CD4-positive, alpha-beta T cell treated with Interleukin-2 at 100 ng/mL for 4 hours (primary cell): ENCODE measurements at regions not wholly inside any gene's neighbourhood (a gene's known extent, or its start where the extent isn't known, plus 50 kb on each side); places are given as distances from the start of the nearest gene placed in this dataset.

Experiments used
- DNase-seq: peaks from one replicate; pipeline ENCODE4 v3.0.0-alpha.2; 2020; ENCODE audit warnings: low spot score

DNA sequence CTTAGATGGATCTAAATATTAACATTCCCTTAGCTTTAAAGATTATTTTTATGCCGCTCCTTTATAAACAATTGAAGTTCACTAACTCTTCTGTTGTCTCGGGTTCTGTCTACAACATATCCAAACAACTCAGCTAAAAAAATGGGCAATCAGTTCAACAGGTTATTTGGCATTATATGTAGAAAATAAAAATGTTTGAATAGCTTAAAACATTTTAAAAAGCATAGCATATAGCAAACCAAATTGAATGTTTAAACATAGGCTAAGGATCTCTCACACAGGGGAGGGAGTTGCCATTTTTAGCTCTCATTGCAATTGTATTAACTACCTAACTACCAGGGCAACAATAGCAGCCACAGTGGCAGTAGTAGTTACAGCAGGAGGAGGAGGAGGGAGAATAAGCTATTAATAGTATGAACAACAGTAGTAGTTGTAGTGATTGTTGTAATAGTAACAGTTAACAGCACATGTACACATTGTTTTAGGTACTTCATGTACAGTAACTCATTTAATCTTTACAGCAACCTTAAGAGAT, 404.2 kb downstream of the KCNRG start:
- no peak for DNase-seq

DNA sequence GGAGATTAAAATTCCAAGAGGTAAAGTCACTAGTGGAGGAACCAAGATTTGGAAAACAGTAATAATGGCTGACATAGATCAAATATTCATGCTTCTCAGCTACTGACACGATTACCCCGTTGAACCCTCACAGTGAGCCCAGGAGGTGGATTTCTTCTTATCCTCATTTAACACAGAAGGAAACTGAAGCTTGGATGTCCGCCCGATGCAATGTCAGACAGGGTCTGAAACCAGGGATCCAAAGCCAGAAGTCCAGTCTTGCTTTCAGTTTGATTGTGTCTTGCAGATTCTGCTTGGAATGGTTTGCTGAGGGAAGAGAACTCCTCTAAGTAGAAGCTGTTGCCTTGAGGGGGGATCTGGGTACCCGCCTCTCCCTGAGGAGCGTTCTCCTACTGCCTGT, 404.7 kb downstream of the KCNRG start:
- DNase-seq = no peak

DNA sequence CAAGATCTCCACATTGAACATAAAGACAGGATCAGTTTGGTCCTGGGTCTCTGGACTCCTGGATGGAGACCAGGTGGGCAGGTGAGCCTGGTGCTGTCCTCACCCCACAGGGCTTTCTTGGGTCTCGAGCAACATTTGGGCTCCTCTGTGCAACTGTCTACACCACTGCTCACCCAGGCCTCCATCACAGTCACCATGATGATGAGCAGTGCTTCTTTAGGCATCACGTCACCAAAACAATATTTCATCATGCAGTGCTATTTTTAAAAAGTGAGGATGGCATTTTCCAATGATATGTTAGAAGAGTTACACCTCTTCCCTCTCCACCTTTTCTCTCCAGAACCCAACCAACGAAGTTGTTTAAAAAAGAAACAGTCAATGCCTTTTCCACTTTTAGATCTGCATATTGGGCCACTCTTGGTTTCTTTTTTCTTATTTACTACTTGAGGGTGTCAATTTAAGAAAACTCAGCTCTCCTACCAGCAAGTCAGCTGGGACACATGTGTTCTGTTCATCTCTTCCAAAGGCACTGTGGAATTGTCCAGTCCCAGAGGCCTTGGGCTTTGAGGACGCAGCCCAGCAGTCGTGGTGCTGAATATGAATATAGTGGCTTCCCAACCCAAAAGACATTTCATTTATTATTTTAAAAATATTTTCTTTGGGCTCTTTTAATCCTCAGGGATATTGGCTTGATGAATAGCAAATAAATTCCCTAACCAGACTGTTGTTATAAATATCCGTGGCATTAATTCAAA, 405.7 kb downstream of the KCNRG start:
- DNase-seq = no peak

DNA sequence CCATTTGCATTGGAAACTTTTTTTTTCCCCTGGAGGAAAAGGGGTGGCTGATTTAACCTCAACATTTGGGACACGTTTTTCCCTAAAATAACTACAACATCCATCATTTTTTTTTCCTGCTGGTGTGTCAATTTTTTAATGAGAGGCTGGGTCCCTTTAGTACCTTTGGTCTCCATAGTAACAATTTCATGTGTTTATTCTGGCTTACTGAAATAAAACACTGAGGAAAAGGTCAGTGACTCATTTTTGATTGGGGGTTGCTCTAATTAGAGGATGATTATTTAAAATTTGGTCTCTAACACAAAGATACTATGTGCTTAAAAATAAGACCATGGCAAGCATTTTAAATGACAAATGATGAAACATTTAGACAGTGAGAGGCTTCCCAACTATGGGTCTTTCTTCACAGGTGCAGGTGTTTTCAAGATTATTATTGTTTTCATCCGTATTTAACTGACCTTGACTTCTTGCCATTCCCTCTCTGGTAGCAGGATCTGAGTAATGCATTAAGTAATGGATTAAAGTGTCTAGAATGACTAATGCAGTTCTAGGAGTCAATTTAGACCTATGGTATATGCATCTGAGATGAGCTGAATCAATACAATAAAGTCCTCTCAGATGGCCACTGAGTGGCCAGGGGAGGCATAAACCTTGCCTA, 406.4 kb downstream of the KCNRG start:
- peak; percentile 15 for DNase-seq

DNA sequence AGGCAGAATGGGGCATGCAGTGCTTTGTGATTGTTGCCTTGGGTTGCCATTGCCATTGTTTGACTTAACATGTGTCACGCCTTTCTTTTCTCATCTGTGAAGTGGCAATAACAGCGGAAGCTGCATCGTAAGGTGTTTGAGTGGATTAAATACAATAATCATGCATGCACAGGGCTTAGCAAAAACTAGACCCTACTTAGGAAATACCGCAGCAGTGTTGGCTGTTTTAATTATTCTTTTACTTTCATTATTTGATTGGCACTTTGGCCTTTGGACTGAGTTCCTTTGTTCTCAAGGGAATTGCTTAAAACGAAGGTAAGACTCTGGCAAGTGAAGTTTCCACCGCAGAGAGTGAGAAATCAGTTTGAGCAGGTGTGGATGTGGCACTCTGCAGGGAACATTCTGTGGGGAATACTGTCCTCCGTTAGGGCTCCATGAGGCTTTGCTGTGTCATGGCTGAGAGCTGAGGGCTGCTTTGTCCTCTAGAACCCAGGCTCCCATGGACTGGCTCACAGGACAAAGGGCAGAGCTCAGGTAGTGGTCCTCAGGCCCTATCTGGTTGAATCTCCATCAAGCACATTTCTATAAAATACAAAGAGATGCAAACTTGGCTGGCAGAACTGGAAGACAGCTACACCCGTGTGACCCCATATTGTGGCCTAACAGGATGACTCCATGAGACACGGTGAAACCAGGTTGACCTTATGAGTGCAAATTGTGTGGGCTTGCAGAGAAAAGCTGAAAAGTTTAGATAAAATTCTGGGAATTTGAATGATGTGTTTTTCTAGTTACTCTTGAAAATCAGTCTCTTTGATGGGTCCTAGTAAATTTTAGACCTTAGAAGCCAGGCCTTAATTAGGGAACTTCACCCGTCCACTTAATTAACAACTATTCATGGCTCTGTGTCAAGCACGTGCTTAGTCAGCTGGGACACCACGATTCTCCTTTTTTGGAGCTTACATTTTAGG, 407.2 kb downstream of the KCNRG start:
- DNase-seq = peak; percentile 49

DNA sequence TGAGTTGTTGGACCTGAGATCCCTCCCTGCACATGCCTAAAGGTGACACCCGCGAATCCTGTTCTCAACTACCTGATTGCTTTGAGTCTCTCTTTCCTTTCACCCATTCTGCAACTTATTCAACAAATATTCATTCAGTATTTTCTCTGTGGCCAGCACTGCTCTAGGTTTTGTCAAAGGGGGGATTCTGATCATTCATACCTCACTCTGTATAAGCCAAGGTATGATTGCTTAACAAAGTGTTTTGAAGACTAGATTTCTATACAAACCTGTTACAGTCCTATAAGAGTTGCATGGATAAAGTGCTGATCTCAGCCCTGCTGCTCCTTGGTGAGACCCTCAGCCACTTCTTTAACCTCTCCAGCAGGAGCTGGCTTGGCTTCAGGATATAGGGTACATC, 409.7 kb downstream of the KCNRG start:
- DNase-seq = no peak

DNA sequence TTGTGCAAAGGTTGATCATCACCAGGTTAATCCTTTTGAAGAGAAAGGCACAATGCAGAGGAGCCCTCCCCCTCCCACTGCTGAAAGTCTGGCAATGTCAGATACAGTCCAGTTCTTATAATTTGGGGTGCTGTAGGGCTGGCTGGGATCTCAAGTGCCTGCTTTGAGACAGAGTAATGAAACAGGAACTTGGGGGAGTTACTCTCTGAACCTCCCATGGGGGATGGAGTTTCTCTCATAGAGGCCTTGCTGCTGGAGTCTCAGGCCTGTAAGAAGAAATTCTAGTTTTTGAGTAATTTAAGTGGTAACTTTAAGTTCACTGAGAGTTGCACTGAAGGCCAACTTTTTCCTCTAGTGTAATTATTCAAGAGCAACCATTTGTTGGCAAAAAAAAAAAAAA, 410.5 kb downstream of the KCNRG start:
- DNase-seq = no peak

DNA sequence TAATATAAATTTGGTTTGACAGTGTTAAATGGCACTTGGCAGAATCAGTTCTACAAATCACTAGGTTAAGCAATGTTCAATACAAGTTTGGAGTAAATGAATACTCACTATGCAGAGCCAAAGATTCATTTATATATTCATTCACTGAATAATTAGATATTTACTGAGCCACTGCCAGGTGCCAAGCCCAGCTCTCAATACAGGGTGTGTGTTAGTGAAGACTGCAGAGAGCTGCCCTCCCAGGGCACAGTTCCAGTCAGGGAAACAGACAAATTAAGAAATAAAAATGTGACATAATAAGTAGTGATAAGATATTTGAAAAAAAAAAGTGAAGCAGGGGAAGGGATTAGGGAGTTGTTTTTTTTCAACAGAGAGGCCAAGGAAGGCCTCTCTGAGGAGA, 411.7 kb downstream of the KCNRG start:
- DNase-seq = no peak

DNA sequence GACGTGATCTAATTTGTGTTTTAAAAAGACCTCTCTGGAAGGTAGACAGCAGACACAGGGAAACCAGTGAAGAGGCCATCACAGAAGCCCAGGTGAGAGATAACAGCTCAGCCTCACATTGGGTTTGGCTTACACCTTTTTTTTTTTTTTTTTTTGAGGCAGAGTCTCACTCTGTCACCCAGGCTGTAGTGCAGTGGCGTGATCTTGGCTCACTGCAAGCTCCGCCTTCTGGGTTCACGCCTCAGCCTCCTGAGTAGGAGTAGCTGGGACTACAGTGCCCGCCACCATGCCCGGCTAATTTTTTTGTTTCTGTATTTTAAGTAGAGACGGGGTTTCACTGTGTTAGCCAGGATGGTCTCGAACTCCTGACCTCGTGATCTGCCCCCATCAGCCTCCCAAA, 412.3 kb downstream of the KCNRG start:
- DNase-seq = peak; percentile 40

DNA sequence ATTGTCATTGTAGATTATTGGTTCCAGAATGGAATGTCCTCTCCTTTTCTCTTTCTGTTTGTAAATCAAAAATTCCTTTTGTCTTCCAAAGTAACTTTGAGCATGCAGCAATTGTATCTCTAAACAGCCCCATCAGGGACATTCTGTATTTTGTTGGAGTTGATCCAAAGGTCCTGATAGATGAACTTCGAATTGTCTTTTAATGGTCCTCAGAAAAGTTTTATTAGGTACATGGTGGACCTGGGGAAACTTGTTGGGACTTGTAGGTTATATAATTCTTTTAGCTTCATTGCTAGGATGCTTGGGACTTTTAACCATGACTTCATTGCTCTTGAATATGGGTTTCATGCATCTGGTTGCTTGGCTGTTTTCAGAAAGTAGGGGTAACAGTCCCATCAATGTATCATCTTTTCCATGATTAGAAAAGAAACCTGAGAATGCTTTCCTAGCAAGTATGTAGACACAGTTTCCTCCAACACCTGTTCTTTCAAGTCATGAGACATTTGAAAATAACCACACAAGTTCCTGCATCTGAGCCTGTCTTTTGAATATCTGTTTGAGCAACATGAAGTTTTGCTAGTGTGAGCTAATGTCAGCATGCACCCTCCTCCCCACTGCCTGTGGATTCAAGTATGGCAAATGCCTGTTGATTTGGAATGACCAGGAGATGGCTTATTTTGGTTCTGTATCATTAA, 413.1 kb downstream of the KCNRG start:
- DNase-seq = no peak

DNA sequence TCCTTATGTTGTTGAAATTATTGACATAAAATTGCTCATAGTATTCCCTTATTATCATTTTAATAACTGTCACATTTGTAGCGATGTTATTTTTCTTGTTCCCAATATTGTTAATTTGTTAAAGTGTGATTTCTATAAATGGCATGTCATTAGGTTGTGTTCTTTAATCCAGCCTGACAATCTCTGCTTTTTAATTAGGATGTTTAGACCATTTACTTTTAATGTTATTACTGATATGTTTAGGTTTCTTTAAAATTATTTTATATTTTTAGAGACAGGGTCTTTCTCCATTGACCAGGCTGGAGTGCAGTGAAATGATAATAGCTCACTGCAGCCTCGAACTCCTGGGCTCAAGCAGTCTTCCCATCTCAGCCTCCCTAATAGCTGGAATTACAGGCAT, 408.5 kb downstream of the DLEU7 start:
- no peak for DNase-seq

DNA sequence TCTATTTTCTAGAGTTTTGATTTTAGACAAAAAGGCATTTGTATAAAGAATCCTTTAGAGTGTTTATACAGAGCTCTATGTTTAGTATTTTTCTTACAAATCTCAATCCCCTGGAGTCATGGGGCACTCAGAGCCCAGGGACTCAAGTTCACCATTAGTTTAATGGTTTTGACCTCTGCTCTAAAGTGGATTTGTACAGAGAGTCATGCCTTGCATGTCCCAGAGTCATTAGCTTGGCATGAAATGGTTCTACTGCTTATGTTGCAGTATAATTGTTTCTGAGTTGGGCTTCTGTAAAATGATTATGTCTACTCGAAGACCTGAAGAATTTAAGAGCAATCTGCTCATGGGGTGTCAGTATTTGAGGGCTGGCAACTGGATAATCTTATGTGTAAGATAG, 406.2 kb downstream of the DLEU7 start:
- DNase-seq = no peak

DNA sequence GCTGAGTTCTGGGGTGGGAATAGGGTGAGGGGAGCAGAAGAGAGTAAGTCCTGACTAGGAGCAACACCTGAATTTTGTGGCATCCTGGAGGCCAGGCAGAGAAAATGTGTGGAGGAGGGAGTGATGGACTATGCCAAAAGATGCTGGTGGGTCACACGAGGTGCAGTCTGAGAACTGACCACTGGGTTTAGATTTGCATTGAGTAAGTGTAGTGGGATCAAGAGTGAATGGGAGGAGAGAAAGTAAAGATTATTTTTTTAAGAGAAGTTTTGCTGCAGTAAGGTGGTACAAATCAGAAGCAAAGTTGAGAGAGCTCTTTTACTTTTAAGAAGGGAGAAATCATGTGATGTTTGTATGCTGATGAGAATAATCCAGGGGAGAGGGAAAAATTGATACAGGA, 405.1 kb downstream of the DLEU7 start:
- DNase-seq = no peak

DNA sequence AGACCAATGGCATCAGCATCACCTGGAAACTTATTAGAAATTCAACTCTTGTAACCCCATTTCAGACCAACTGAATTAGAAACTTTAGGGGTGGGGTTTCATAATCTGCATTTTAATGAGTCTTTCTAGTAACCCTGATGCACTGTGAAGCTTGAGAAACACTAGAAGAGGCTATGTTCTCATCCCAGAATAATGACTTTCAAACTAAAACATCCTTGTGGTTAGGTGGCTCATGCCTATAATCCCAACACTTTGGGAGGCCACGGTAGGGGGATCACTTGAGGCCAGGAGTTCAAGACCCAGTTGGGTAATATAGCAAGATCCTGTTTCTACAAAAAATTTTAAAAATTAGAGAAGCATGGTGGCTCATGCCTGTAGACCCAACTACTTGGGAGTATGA, 402.4 kb downstream of the DLEU7 start:
- no peak for DNase-seq

DNA sequence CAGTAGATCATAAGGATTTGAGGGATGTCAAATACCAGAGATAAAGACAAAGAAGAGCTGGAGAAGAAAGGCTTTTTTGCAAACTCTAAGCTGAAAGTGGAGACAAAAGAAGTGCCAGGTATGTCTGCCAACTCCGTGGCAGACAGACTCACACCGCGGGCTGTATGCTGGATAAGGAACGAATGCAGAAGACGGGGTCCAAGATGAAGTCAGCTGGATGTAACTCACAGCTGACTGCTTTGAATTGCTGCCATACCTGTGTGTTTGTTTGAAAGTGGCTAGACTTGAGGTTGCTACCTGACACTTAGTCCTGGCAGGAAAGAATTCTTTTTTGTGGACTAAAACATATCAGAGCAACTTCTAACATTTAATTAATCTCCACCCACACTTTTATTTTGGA, 398.8 kb downstream of the DLEU7 start:
- no peak for DNase-seq

DNA sequence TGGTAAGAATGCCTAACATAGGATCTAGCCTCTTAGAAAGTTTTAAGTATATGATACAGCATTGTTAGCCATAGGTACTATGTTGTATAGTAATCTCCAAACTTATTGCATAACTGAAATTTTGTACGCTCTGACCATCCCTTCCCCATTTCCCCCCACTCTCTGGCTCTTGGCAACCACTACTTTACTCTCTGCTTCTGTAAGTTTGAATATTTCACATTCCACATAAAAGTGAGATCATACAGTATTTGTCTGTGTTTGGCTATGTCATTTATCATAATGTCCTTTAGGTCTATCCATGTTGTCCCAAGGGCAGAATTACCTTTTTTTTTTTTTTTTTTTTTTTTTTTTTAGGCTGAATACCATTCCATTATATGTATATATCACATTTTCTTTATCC, 396.9 kb downstream of the DLEU7 start:
- DNase-seq = no peak

DNA sequence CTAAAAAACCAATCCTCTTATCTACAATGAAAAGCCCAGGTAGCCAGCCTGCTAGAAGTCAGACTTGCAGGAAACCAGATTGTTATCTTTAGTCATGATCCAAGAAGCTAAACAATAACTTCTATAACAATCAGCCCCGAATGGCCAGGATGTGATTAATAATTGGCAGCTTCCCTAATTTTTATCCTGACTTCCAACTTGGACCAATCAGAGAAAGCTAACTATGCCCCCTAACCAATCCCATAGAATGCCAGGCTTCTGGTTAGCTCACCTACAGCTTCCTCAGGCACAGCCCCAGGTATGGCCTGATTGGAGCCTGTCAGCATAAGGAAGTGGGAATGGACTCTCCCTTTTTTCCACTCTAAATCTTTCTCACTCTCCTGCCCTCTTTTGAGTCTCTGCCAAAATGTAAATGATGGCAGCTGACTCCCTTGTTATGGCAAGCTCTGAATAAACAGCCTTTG, 394.9 kb downstream of the DLEU7 start:
- DNase-seq = no peak

DNA sequence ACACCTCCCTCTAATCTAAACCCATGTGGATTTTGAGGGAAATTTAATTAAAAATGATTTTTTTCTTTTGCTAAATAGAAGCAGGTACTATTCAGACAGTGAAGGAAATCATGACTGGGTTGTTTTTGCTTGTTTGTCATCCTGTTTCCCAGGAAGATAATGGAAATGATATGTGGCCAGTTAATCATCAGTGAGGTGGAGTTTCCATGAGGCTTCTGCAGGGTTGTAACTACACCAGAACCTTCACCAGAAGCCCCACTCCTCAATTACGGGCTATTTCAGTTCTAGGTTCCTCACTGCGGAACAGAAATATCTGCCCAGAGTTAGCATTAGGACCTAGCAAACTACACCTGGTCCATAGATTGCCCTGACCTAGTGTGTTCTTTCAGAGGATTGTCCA, 394.0 kb downstream of the DLEU7 start:
- DNase-seq = no peak

DNA sequence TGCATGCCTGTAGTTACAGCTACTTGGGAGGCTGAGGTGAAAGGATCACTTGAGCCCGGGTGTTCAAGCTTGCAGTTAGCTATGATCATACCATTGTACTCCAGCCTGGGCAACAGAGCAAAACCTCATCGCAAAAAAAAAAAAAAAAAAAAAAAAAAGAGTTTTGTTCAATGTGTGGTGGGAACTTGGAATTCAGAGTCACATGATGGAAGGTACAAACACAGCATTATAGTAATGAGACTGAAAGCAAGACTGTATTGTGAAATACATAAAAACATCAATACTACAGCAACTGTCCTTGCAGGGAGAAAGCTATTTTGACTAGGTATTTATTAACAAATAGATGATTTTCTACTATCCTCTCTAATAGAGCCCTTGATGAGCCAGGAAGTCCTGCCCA, 393.2 kb downstream of the DLEU7 start:
- no peak for DNase-seq

DNA sequence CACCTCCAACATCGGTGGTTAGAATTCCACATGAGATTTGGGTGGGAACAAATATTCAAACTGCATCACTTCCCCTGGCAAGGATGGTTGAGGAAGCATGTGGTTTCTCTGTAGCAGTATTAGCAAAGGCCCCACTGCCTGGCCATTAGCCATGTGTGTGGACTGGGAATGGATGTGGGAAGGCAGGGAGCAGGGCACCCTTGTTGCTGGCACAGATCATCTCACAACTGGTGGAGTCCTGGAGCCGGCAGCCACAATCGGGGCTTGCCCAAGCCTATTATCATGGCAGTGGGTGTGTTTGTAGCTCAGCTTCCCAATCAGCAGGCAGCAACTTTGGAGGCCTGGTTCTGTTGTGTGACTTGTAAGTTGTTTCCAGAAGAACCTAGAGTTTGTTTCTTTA, 391.9 kb downstream of the DLEU7 start:
- DNase-seq = no peak

DNA sequence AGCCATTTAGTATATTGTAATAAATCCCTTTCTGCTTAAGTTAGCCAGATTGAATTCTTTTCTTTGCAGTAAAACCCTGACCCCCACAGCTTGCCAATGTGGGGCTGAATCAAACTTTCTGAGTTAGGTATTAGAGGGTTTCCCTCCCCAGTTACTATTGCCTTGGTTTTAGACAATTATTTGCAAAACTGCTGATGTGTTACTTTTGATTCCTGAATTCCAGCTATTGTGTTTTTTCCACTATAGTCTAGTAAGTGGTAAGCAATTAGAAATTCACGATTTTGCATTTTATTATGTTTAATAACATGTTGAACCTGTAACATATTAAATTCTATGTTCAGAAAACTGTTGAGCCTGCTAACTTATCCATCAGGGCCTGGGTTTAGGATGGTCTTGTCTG, 391.5 kb downstream of the DLEU7 start:
- no peak for DNase-seq

DNA sequence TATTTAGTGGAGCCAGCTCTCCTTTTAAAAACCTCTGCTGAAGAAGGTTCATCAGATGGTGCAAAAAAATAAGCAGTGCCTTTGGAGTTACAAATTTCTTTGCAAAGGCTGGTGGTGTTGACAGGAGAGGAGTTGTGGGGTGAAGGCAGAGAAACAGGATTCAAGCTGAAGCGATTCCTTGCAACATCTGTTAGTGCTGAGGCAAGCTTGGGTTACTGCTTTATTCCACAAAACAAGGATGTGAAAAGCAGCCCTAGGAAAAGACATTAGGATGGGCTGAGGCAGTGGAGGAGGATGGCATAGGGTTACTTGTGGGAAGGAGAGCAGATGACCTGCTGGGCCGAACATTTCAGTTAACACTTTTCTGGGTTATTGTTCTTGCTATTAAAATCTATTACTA, 390.7 kb downstream of the DLEU7 start:
- no peak for DNase-seq
